Ovary (tissue), 7 donors: ENCODE measurements at regions not wholly inside any gene's neighbourhood (a gene's known extent, or its start where the extent isn't known, plus 50 kb on each side); places are given as distances from the start of the nearest gene placed in this dataset.

Experiments
- DNase-seq, 5 donors: peaks; one replicate each; pipeline ENCODE4 v3.0.0-alpha.2; 2019 to 2020
- H3K27ac ChIP-seq, 2 donors: fragments of 200-600 bp; one replicate each; pipeline versions ENCODE4 v1.5.1 to v1.8.0; 2019 to 2022
- H3K27me3 ChIP-seq: fragments of 200-600 bp; one replicate; pipeline ENCODE4 v1.8.0; 2022
- H3K36me3 ChIP-seq: fragments of 200-600 bp; sonication (generic); one replicate; pipeline ENCODE4 v1.5.1; 2019
- H3K4me1 ChIP-seq: one replicate; pipeline ENCODE4 v1.8.1; 2013; ENCODE audit warnings: mild to moderate bottlenecking, moderate library complexity; ENCODE audit not compliant: insufficient read depth
- H3K4me3 ChIP-seq: fragments of 200-600 bp; sonication (generic); one replicate; pipeline ENCODE4 v1.5.1; 2017
- H3K9me3 ChIP-seq, 2 donors: fragments of 200-600 bp in 1 of 2; sonication (generic) in 1 of 2; one replicate each; pipeline versions ENCODE4 v1.5.1 to v1.8.1; 2013 to 2019; ENCODE audit warnings: mild to moderate bottlenecking in 1 of 2, moderate library complexity in 1 of 2
- EP300 ChIP-seq: sonication (generic); formaldehyde crosslinking; IDR thresholded peaks from one replicate; pipeline ENCODE4 v1.6.1; 2017; ENCODE audit warnings: antibody characterized with exemption
- POLR2A ChIP-seq: fragments of 450-650 bp; IDR thresholded peaks from one replicate; pipeline ENCODE4 v1.6.1; 2017; ENCODE audit warnings: antibody characterized with exemption, mild to moderate bottlenecking, moderate library complexity
- WGBS, 3 donors: extraction: QIAGEN DNeasy Blood & Tissue Kit in 1 of 3; methylation state at CpG; one replicate each; pipeline versions ENCODE4 v1.1.5 to v1.1.7; 2013 to 2017; 5-methylcytosine and 5-hydroxymethylcytosine counted together
- intact Hi-C, 4 donors: fragments of 100-400 bp; cut with DNase I; formaldehyde crosslinking; loops; one replicate each; pipeline versions ENCODE4 v1.11.0 to v1.15.1; 2022 to 2023
- TF ChIP-seq, protein P1 (sequence below), 3 donors: fragments of 450-650 bp in 2 of 3; fragments of 200-600 bp in 1 of 3; IDR thresholded peaks; one replicate each; pipeline versions ENCODE4 v1.5.1 to v1.8.0; 2016 to 2022; ENCODE audit warnings: antibody characterized with exemption in 3 of 3, mild to moderate bottlenecking in 1 of 3
- donor health status: DM: no; HTN: no; CAD: no; lungs with moderate emphysema.
- donor health status: DM: no; HTN: no; CAD: no.
- donor health status: Bipolar disorder and iron deficiency.
- donor health status: DM: no; HTN: no; CAD: no.
- donor health status: DM: yes; HTN: yes; CAD: no.

DNA sequence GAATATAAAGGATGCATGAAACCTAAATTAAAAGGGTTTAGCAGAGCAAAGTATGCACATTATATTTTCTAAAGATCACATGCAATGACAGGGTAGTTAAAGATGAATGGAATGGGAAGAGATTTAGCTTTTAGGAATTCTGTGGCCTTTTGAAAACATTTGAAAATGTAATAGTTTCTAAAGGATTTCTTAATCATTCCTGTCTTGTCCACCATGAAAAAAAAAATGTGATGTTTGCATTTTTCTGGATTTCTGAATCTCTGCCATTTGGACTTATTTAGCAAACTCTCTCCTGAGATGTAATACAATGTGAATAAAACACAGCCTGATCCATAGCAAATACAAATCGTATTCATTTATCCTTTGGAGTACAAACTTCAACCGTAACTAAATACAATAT is 126.6 kb upstream of the RAB11FIP2 start:
- Histone ChIP-seq H3K4me1 (no peaks in the 10 kb centered on the region), H3K27me3 (no peaks in the 10 kb centered on the region), H3K36me3 (no peaks in the 10 kb centered on the region), H3K9me3 (no peaks in the 10 kb centered on the region), H3K4me3 (no peak overlapping the region), H3K27ac (no peak overlapping the region)
- WGBS, 3 donors: 13 to 29% (median 13%) methylated on average over 2 of the region's 2 CpGs
- no peak for DNase-seq
- intact Hi-C loops: no loop called here
- no peak for TF ChIP-seq EP300
- TF ChIP-seq, protein P1, sequence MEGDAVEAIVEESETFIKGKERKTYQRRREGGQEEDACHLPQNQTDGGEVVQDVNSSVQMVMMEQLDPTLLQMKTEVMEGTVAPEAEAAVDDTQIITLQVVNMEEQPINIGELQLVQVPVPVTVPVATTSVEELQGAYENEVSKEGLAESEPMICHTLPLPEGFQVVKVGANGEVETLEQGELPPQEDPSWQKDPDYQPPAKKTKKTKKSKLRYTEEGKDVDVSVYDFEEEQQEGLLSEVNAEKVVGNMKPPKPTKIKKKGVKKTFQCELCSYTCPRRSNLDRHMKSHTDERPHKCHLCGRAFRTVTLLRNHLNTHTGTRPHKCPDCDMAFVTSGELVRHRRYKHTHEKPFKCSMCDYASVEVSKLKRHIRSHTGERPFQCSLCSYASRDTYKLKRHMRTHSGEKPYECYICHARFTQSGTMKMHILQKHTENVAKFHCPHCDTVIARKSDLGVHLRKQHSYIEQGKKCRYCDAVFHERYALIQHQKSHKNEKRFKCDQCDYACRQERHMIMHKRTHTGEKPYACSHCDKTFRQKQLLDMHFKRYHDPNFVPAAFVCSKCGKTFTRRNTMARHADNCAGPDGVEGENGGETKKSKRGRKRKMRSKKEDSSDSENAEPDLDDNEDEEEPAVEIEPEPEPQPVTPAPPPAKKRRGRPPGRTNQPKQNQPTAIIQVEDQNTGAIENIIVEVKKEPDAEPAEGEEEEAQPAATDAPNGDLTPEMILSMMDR (IDR thresholded peaks at IDR 0.05): no peak
- no peak for TF ChIP-seq POLR2A

- TF ChIP-seq, protein P1 (IDR thresholded peaks at IDR 0.05): no peak
- TF ChIP-seq POLR2A (no peak), EP300 (no peak)
- Histone ChIP-seq H3K9me3 (no peaks in the 10 kb centered on the region), H3K4me1 (no peaks in the 10 kb centered on the region), H3K4me3 (no peak overlapping the region), H3K36me3 (no peaks in the 10 kb centered on the region), H3K27ac (no peak overlapping the region), H3K27me3 (no peaks in the 10 kb centered on the region)
- WGBS, 3 donors: 9 to 21% (median 9%) methylated on average over 1 of the region's 1 CpG
- intact Hi-C loops: no loop called here
- DNase-seq: no peak
Observed at GRCh38 chr10:118171861-118172260, 125.1 kb upstream of the RAB11FIP2 start.

- no peak for TF ChIP-seq POLR2A
- TF ChIP-seq, protein P1 (IDR thresholded peaks at IDR 0.05): no peak
- TF ChIP-seq EP300: no peak
Observed at GRCh38 chr10:118167056-118167700, 120.4 kb upstream of the RAB11FIP2 start.

GRCh38 chr10:118163217-118163616 is 116.5 kb upstream of the RAB11FIP2 start:
- Histone ChIP-seq H3K36me3 (no peaks in the 10 kb centered on the region), H3K9me3 (no peaks in the 10 kb centered on the region), H3K4me3 (no peak overlapping the region), H3K4me1 (peaks cover 8% of the 10 kb centered on the region), H3K27ac (no peak overlapping the region), H3K27me3 (no peaks in the 10 kb centered on the region)
- 91 to 93% (median 93%) methylated on average over 6 of the region's 6 CpGs for WGBS, 3 donors
- intact Hi-C loops: no loop called here
- no peak for DNase-seq
- TF ChIP-seq EP300 (no peak), POLR2A (no peak)
- TF ChIP-seq, protein P1 (IDR thresholded peaks at IDR 0.05): no peak

More at GRCh38 chr10:118167056-118167700, 120.4 kb upstream of the RAB11FIP2 start:
- 24 to 59% (median 54%) methylated on average over 4 of the region's 4 CpGs for WGBS, 3 donors
- DNase-seq: peak in 1 of 5 donors; percentile 35
- H3K4me1 ChIP-seq: no peaks in the 10 kb centered on the region
- no peaks in the 10 kb centered on the region for H3K36me3 ChIP-seq
- H3K27ac ChIP-seq: no peak overlapping the region
- H3K4me3 ChIP-seq: no peak overlapping the region
- no peaks in the 10 kb centered on the region for H3K9me3 ChIP-seq
- intact Hi-C loops: no loop called here
- no peaks in the 10 kb centered on the region for H3K27me3 ChIP-seq
